HG03378 (cell line): ENCODE measurements at regions not wholly inside any gene's neighbourhood (a gene's known extent, or its start where the extent isn't known, plus 50 kb on each side); places are given as distances from the start of the nearest gene placed in this dataset.
"Not testable (repeated sequence)": the region's sequence is repeated elsewhere in the genome, so short reads cannot be mapped to it uniquely, and the experiment has no call there.

Experiments
- ATAC-seq: cut with Tn5 transposase; IDR thresholded peaks from one replicate; pipeline ENCODE4 v1.9.1; 2021; ENCODE audit warnings: mild to moderate bottlenecking, moderate library complexity; ENCODE audit not compliant: unreplicated experiment

DNA sequence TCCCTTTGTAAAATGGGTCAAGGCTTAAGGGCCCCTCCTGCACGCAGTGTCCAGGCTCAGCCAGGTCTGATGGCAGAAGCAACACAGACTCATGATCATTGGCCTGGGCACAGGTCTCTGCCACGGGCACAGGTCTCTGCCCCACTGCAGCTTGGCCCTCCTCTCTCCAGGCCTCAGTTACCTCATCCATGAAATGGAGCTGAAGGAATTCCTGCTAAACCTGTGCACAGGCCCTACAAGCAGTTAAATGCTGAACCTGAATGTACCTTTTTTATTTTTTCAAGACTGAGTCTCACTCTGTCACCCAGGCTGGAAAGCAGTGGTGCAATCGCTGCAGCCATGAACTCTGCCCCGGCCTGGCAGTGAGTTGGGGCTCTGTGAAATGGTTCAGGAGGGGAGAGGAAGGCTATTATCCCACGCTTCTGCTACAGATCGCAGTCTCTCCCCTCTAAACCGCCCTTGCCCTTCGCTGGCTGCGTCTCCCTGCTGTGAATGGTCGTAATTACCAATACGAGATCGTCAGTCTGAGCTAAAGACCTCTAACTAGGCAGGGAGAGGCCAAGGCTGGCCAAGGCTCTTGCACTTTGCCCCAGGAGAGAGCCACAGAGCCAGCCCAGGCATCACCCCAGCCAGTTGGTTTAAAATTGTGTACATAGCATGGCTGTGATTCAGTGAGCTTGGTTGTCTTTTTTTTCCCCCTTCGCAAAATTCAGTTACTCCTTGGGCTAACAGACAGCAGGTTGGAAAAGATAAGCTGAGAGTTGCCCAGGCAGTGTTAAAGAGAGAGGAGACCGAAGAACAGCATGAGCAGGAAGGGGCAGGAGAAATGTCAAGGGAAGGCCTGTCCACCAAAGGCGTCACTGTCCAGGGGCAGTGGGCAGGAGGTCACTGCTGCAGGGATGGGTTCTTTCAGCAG is 93.0 kb upstream of the KCTD7 start:
- ATAC-seq: no peak

DNA sequence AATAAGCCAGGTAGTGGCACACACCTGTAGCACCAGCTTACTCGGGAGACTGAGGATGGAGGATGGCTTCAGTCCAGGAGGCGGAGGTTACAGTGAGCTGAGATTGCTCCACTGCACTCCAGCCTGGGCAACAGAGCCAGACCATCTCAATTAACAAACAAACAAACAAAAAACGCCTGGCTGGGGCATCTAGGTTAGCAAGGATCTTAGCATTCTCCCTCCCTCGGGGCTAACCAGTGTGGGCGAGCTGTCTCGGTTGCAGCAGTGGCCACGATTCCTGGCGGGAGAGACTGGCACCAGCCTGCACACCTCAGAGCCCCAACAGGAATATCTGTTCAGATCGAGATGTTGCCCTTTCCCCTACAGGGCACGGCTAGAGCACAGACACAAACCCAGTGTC is 91.3 kb upstream of the KCTD7 start:
- ATAC-seq: no peak

DNA sequence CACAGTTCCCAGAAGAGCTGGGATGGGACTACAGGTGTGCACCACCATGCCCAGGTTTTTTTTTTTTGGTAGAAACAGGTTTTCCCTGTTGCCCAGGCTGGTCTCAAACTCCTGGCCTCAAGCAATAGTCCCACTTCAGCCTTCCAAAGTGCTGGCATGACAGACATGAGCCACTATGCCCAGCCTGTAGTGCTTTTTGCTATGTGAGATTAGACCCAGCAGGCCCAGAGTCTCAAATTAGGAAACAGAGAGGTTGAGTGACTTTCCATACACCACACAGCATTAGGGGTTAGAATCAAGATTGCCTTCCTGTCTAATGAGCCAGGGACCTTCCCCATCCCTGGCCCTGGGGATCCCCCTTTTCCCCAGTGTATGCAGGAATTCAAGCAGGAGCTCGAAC is 90.8 kb upstream of the KCTD7 start:
- no peak for ATAC-seq

DNA sequence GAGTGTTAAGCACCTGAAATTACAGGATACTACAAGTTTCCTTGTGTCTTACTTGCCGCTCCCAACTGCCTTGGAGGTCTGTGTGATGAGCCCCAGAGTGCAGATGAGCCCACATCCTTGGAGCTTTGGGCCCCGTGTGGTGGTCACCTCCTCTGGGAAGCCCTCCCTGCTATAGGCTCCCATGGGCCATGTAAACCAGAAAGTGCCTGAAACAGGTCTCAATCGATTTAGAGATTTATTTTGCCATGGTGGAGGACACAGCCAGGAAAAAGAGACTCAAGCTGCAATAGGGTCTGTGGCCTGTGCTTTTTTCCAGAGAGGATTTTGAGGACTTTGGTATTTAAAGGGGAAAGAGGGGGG is 89.4 kb upstream of the KCTD7 start:
- ATAC-seq: no peak

DNA sequence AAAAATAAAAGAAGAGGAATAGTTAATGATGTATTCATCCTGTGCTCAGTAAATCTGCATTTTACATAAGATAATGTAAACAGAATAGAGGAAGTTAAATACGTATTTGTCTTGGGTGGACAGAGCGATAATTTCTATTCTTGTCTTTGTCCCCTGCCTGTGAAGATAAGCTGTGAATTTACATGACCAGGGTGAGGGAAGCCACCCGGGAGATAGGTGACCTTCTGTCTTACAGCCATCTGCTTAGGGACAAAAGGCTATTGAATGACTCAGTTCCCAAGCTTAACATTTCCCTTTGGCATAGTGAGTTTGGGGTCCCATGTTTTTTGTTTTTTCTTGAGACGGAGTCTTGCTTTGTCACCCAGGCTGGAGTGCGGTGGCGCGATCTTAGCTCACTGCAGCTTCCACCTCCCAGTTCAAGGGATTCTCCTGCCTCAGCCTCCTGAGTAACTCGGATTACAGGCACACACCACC is 88.7 kb upstream of the KCTD7 start:
- ATAC-seq: no peak

DNA sequence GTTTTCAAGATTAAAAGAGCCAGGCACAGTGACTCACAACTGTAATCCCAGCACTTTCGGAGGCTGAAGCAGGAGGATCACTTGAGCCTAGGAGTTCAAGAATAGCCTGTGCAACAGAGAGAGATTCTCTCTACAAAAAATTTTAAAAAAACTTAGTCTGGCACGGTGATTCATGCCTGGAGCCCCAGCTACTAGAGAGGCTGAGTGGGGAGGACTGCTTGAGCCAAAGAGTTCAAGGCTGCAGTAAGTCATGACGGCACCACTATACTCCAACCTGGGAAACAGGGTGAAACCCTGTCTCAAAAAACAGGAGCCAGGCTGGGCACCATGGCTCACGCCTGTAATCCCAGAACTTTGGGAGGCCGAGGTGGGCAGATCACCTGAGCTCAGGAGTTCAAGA is 86.6 kb upstream of the KCTD7 start:
- no peak for ATAC-seq

DNA sequence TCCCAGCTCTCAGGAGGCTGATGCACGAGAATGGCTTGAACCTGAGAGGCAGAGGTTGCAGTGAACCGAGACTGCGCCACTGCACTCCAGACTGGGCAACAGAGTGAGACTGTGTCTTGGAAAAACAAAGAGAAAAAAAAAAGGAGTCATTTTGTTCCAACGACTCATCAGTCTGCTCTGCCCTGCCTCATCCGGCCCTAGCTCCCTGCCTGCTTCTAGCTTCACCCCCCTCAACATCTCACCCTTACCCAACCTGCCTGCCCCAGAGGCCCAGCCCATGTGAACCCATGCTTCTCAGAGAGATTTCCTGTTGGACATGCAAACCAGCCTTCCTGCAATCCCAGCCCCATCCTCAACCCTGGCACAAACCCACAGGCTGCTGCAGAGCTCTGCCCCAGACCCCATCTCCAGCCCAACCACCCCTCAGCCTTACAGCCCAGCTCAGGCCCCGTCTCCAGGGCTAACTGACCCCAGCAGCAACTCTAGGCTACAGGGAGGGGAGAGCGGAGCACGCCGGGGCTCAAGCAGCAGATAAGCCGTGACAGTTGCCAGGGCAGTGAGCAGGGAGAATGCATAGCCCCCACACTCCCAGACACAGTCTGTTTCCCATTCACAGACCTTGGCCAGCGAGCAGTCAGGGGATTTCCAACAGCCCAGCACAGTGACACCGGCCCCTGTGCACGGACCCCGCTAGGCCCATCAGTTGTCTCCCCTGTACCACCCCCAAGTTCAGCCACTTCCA is 86.0 kb upstream of the KCTD7 start:
- no peak for ATAC-seq

DNA sequence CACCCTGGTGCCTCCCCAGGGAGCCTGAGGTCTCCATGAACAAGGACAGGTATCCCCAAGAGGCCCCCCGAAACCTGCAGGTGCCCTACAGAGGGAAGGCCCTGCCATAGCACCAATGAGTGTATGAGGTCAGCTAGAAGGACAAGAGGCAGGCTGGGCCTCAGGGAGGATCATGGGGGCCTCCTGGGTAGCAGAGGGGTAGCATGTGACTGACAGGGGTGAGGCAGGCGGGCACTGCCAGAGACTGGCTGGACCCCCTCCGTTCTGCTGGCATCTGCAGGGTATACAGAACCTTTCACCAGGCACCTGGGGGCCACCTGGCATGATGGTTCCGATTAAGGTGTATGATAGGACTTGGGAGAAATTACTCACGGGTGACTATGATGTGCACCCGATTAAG is 79.2 kb upstream of the KCTD7 start:
- no peak for ATAC-seq

DNA sequence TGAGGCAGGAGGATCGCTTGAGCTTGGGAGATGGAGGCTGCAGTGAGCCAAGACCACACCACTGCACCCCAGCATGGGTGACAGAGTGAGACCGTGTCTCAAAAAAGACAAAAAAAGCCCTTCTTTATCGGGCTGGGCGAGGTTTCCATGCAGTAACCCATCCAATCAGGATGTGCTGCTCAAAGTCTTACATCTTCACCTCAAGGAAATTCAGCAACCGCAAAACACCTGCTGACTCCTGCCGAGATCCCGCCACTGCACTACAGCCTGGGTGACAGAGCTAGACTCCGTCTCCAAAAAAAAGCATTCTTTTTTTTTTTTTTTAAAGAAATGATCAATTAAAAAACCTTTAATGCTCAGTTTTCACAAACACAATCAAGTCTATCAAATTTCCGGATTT is 75.7 kb upstream of the KCTD7 start:
- no peak for ATAC-seq

DNA sequence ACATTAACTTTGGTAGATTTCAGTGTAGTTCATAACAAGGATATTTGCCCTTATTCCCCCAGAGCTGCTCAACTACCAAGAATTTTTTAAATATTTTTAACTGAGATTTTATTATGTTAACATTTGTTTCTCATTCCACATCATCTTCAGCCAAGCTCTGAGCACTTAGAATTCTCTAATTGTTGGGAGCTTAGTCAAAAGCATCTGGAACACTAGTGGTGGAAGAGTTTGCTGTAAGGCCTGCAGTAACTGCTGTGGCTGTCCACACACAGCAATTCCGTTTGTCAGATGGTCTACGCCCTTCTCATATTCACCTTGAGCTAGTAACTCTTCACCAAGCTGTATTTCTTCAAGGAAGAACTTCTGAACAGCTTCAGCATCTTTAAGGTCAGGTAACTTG is 75.0 kb upstream of the KCTD7 start:
- ATAC-seq: not testable (repeated sequence)

DNA sequence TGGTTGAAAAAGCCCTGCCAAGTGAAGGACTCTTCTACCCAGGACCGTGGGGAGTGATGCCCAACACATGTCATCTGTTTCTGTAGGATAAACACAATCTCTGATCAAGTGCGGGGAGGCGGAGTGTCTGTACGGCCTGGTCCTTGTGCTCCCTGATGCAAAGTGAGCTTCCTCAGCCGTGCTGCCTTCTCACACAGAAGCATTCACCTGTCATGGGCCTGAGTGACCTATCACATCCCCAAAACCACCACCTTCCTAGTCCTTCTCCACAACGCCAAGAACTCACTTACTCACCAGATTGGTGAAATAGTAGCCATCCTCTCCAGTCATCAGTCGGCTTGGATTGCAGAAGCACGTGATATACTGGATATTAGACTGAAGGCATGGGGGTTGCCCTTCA is 74.4 kb upstream of the KCTD7 start:
- ATAC-seq: not testable (repeated sequence)

DNA sequence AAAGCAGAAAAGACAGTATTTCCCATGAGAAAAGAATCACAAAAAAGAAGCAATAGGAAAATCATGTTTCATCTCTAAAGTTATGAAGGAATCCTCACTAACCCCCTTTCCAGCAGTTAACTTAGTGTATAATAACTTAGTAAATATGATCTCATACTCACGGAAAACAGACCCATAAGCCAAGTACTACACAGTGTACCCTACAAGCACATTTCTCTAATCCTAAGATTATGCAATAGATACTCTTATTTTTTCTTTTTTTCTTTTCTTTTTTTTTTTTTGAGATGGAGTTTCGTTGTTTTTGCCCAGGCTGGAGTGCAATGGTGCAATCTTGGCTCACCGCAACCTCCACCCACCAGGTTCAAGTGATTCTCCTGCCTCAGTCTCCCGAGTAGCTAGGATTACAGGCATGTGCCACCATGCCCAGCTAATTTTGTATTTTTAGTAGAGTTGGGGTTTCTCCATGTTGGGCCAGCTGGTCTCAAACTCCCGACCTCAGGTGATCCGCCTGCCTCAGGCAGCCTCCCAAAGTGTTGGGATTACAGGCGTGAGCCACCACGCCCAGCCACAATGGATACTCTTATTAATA is 73.7 kb upstream of the KCTD7 start:
- not testable (repeated sequence) for ATAC-seq

DNA sequence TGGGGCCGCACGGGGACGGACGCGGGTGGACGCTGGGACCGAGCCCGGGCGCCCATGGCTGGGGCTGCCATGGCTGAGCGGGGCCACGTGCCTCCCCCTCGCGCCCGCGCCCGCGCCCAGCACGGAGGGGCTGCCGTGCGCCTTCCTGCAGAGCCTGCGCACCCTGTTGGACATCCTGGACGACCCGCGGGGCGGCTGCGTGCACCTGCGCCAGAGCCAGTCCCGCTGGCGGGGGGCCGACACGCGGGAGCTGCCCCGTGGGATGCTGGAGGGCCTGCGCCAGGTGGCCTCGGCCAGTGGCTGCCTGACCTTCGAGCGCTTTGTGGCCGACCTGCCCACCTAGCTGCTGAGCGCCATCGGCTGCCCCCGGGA is 72.5 kb upstream of the KCTD7 start:
- ATAC-seq: no peak

DNA sequence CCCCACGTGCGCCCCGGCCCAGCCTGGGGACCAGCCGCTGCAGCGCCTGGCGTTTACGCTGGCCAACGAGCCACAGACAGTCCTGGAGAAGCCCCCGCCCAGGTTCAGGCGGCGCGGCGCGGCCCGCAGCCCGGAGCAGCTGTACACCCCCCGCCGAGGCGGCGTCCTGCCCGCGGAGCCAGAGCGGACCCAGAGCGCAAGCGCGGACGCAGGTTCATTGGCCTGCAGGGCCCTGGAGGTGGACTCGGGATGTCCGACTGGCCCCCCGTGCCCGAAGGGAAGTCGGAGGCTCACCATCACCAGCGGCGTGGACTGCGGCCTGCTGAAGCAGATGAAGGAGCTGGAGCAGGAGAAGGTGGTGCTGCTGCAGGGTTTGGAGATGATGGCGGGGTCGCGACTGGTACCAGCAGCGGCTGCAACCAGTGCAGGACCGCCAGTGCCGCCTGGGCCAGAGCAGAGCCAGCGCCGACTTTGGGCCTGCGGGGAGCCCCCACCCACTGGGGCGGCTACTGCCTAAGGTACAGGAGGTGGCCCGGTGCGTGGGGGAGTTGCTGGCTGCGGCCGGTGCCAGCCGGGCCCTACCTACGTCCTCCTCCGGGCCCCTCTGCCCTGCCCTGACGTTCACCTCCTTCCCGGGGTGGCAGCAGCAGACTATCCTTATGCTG is 72.0 kb upstream of the KCTD7 start:
- ATAC-seq: no peak

DNA sequence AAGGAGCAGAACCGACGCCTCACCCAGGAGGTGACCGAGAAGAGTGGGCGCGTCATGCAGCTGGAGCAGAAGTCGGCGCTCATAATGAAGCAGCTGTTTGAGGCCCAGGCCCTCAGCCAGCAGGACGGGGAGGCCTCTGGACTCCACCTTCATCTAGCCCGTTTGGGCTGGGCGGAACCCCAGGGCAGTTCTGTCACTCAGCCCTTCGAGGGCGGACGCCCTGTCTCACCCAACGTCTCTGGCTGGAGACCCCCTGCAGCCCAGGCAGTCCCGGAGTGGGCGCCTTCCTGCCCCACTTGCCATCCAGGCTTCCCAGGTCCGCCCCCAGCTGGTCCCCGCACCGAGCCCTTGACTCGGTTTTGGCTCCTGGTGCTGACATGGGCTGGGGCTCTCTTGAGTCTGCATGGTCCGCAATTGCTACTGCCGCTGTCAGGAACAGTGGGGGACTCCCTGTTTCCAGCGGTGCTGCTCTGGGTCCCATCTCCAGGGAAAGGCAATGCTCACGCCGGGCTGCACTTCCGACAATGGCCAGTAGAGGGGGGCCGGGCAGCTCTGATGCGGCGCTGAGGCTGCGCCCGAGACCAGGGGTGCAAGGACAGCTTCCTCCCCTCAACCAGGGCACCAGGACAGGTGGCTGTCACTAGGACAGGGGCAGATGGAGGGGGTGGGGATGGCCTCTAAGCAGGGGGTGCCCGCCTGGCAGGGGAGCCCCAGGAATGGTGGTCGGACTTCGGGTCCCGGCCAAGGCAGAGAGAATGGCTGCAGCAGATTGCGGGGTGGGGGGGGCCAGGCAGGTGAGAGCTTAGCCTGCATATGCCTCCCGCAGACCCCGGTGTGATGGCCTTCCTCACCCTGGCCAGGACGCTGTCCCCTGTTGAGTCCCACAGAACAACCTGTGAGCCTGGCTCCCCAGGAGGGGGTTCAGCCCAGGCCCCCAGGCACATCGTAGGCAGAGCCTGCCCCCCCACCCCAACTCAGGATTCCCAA is 71.2 kb upstream of the KCTD7 start:
- no peak for ATAC-seq

DNA sequence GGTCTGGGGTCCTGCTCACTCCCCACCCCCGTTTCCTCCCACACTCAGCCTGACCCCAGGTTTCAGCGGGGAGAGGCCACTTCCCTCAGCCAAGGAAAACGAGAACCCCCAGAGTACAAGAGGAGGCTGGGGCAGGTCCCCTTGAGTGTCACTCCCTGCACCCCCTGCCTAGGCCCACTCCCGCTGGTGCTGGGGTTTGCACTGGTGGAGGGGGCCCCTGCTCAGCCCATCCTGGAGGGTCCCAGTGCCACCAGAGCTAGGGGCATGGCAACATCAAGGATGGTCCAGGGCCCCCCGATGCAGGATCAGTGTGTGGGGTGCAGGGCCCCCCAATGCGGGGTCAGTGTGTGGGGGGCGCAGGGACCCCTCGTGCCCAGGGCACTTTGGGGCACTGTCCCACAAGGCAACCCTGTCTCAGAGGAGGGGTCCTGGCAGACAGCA is 70.5 kb upstream of the KCTD7 start:
- no peak for ATAC-seq

DNA sequence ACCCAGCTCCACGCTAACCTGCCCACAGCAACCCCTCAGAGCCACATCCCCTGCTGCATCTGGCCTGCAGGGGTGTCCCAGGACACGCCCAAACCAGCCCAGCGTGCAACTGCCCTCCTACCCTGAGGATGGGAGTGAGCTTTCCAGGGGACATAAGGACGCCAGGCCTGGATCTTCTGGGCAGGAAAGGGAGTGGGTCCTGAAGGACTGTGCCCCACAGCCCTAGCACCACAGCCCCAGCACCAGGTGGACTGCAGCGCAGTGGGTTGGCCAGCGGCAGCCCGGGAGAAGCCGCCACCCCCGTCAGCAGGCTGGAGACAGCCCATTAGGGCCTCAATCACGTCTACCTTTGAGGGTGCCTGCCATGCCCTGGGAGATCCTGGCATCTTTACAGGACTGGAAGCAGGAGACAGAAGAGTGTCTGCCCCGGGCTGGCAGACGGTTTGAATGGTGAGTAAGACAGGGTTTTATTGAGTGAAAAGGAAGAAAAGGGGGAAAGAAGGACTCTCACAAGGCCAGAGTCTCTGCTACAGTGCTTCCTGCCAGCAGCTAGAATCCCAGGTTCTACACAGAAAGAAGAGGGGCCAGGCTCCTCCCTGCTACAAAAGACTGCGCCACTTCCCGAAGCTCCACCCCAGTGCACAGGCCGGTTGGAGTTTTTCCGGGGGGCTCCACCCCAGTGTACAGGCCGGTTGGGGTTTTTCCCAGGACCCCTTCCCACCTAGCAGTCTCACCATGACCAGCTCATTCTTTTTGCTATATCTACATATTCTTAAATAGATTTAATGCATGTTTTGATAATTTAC is 69.8 kb upstream of the KCTD7 start:
- ATAC-seq: no peak

DNA sequence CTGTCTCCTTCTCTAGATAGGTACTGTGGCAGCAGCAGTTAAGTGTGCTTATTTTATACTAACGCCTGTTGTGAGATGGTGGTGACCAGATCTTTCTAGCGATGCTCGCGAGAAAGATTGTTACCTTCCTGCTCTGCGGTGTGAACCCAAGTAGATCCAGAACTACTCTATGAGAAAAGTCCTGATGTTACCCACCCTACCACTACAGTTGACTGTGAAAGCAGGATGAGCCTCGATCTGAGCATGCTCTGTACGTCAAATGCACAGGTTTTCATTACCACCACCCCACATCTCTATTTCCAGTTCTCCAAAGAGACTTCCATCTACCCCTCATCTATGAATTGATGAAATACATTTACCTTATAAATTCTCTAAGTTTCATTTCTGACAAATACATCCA is 64.6 kb upstream of the KCTD7 start:
- no peak for ATAC-seq

DNA sequence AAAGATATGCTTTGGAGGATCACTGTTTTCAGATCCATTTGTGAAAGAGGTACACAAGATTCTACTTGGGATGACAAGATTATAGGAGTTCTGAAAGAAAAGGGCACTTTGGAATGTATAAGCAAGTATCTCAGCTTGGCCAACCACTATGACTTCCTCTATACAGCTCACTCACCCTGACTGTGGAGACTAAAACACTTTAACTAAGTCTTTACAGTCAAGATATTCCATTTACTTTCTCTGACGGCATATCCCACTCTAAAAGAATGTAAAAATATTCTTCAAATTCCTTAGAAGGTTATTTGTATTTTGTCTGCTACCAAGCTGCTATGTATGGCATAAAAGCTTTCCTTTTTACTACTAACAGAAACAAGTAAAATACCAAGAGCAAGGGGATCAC is 58.5 kb upstream of the KCTD7 start:
- not testable (repeated sequence) for ATAC-seq
